Lower leg skin (tissue), 3 donors: ENCODE measurements at regions not wholly inside any gene's neighbourhood (a gene's known extent, or its start where the extent isn't known, plus 50 kb on each side); places are given as distances from the start of the nearest gene placed in this dataset.

Experiments
- POLR2A ChIP-seq, 2 donors: fragments of 450-650 bp; IDR thresholded peaks; one replicate each; pipeline ENCODE4 v1.6.1; 2016 to 2017; ENCODE audit warnings: antibody characterized with exemption in 2 of 2, mild to moderate bottlenecking in 1 of 2, moderate library complexity in 1 of 2
- TF ChIP-seq, protein P1 (sequence below), 3 donors: fragments of 450-650 bp; IDR thresholded peaks; one replicate each; pipeline ENCODE4 v1.5.1; 2016; ENCODE audit warnings: antibody characterized with exemption in 3 of 3, mild to moderate bottlenecking in 3 of 3, moderate library complexity in 2 of 3

GRCh38 chr1:2935184-2935583 is 86.1 kb upstream of the ACTRT2 start:
- TF ChIP-seq POLR2A (IDR thresholded peaks at IDR 0.05): no peak
- TF ChIP-seq, protein P1, sequence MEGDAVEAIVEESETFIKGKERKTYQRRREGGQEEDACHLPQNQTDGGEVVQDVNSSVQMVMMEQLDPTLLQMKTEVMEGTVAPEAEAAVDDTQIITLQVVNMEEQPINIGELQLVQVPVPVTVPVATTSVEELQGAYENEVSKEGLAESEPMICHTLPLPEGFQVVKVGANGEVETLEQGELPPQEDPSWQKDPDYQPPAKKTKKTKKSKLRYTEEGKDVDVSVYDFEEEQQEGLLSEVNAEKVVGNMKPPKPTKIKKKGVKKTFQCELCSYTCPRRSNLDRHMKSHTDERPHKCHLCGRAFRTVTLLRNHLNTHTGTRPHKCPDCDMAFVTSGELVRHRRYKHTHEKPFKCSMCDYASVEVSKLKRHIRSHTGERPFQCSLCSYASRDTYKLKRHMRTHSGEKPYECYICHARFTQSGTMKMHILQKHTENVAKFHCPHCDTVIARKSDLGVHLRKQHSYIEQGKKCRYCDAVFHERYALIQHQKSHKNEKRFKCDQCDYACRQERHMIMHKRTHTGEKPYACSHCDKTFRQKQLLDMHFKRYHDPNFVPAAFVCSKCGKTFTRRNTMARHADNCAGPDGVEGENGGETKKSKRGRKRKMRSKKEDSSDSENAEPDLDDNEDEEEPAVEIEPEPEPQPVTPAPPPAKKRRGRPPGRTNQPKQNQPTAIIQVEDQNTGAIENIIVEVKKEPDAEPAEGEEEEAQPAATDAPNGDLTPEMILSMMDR (IDR thresholded peaks at IDR 0.05): no peak
